ENCODE measurements at regions not wholly inside any gene's neighbourhood (a gene's known extent, or its start where the extent isn't known, plus 50 kb on each side); places are given as distances from the start of the nearest gene placed in this dataset.

- ATAC-seq, result no peak
These were observed 288.2 kb upstream of the CHST9 start for GRCh38 chr18:27473318-27473717.

GRCh38 chr18:27467073-27467472 lies 282.0 kb upstream of the CHST9 start:
- ATAC-seq (no peak), DNase-seq (no peak)

More at GRCh38 chr18:27473318-27473717, 288.2 kb upstream of the CHST9 start:
- no peak for DNase-seq

- no peak for ATAC-seq
- DNase-seq, result no peak
These were observed 276.8 kb upstream of the CHST9 start for GRCh38 chr18:27461957-27462356.

GRCh38 chr18:27449104-27449503 lies 264.0 kb upstream of the CHST9 start:
- no peak for DNase-seq
- no peak for ATAC-seq

GRCh38 chr18:27447930-27448329 lies 262.8 kb upstream of the CHST9 start:
- DNase-seq, result no peak
- ATAC-seq, result no peak

GRCh38 chr18:27447451-27447881 lies 262.4 kb upstream of the CHST9 start:
- ATAC-seq, result no peak
- DNase-seq, result no peak

GRCh38 chr18:27430595-27430994 lies 245.5 kb upstream of the CHST9 start:
- no peak for ATAC-seq
- DNase-seq, result no peak

- ATAC-seq (no peak), DNase-seq (no peak)
These were observed 243.8 kb upstream of the CHST9 start for GRCh38 chr18:27428716-27429475.

GRCh38 chr18:27428120-27428519 lies 243.0 kb upstream of the CHST9 start:
- no peak for ATAC-seq

GRCh38 chr18:27423581-27423980 lies 238.5 kb upstream of the CHST9 start:
- DNase-seq (no peak), ATAC-seq (no peak)

More at GRCh38 chr18:27428120-27428519, 243.0 kb upstream of the CHST9 start:
- no peak for DNase-seq

GRCh38 chr18:27419646-27420045 lies 234.5 kb upstream of the CHST9 start:
- ATAC-seq (no peak), DNase-seq (no peak)

- no peak for ATAC-seq
- no peak for DNase-seq
These were observed 230.4 kb upstream of the CHST9 start for GRCh38 chr18:27415495-27415894.

GRCh38 chr18:27414682-27415081 lies 229.6 kb upstream of the CHST9 start:
- ATAC-seq (no peak), DNase-seq (no peak)

- DNase-seq (no peak), ATAC-seq (no peak)
These were observed 228.6 kb upstream of the CHST9 start for GRCh38 chr18:27413495-27414401.

- DNase-seq (no peak), ATAC-seq (no peak)
These were observed 227.4 kb upstream of the CHST9 start for GRCh38 chr18:27412556-27412955.

- ATAC-seq (no peak), DNase-seq (no peak)
These were observed 226.8 kb upstream of the CHST9 start for GRCh38 chr18:27411911-27412310.

GRCh38 chr18:27411013-27411412 lies 225.9 kb upstream of the CHST9 start:
- no peak for DNase-seq
- no peak for ATAC-seq

- no peak for ATAC-seq
These were observed 219.7 kb upstream of the CHST9 start for GRCh38 chr18:27404855-27405254.

GRCh38 chr18:27400001-27400400 lies 214.9 kb upstream of the CHST9 start:
- no peak for ATAC-seq
- DNase-seq, result no peak

More at GRCh38 chr18:27404855-27405254, 219.7 kb upstream of the CHST9 start:
- no peak for DNase-seq

GRCh38 chr18:27395752-27396151 lies 210.6 kb upstream of the CHST9 start:
- DNase-seq, result no peak
- no peak for ATAC-seq

- no peak for ATAC-seq
- no peak for DNase-seq
These were observed 209.6 kb upstream of the CHST9 start for GRCh38 chr18:27394687-27395086.

GRCh38 chr18:27382567-27383216 lies 197.6 kb upstream of the CHST9 start:
- no peak for DNase-seq
- no peak for ATAC-seq
